BJ (cell line): ENCODE measurements at regions not wholly inside any gene's neighbourhood (a gene's known extent, or its start where the extent isn't known, plus 50 kb on each side); places are given as distances from the start of the nearest gene placed in this dataset.
A peak's percentile ranks its signal among the peaks of the same experiment; 100 is the strongest.
"Not testable (repeated sequence)": the region's sequence is repeated elsewhere in the genome, so short reads cannot be mapped to it uniquely, and the experiment has no call there.

Experiments
- CTCF ChIA-PET: fragments of 350-600 bp; formaldehyde crosslinking; extraction: SDS; loops from one replicate; lab custom pipeline; 2021; ENCODE audit warnings: antibody characterized with exemption, inconsistent platforms; lab: Yijun Ruan, JAX
- POLR2A ChIA-PET: fragments of 300-600 bp; sonication (Branson Sonifier 250); formaldehyde crosslinking; extraction: SDS; loops from one replicate; lab custom pipeline; 2021; ENCODE audit warnings: antibody characterized with exemption; lab: Charles Lee
- DNase-seq: peaks from one replicate; pipeline ENCODE4 v3.0.0-alpha.2; 2011; ENCODE audit warnings: low read depth
- H3K27me3 ChIP-seq: 2 replicates; pipeline ENCODE4 v1.6.0; 2011; ENCODE audit warnings: low read length; ENCODE audit not compliant: control insufficient read depth, insufficient read depth
- H3K36me3 ChIP-seq: 2 replicates; pipeline ENCODE4 v1.5.1; 2011; ENCODE audit warnings: low read length; ENCODE audit not compliant: control insufficient read depth, insufficient read depth
- H3K4me3 ChIP-seq: 2 replicates; pipeline ENCODE4 v1.5.1; 2011; ENCODE audit warnings: low read depth, mild to moderate bottlenecking, control low read depth, low read length
- TF ChIP-seq, protein P1 (sequence below): IDR thresholded peaks from 2 replicates; pipeline ENCODE4 v1.5.1; 2011; ENCODE audit warnings: low read depth, mild to moderate bottlenecking, control low read depth, inconsistent platforms, low read length, moderate library complexity; ENCODE audit not compliant: insufficient read depth

DNA sequence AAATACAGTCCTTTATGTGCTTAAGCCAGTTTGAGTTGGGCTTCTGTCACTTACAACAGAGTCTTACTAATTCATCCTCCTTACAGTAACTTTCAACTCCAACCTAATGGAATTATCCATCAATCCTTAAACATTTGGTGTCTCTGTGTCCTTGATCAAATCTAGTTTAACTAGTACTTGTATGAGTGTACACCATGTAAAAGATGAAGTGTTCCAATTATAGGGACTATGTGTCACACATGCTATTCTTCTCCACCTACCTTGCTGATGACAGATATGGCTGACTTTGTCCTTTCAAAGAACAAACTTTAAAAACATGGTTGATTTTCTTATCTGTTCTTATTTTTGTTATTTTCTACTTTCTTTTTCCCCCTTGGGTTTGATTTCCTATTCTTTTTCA, 60.4 kb upstream of the NBPF3 start:
- Histone ChIP-seq H3K36me3 (no peaks in the 10 kb centered on the region), H3K27me3 (peaks cover 5% of the 10 kb centered on the region), H3K4me3 (no peak overlapping the region)
- POLR2A ChIA-PET, result no interaction called here
- TF ChIP-seq, protein P1, sequence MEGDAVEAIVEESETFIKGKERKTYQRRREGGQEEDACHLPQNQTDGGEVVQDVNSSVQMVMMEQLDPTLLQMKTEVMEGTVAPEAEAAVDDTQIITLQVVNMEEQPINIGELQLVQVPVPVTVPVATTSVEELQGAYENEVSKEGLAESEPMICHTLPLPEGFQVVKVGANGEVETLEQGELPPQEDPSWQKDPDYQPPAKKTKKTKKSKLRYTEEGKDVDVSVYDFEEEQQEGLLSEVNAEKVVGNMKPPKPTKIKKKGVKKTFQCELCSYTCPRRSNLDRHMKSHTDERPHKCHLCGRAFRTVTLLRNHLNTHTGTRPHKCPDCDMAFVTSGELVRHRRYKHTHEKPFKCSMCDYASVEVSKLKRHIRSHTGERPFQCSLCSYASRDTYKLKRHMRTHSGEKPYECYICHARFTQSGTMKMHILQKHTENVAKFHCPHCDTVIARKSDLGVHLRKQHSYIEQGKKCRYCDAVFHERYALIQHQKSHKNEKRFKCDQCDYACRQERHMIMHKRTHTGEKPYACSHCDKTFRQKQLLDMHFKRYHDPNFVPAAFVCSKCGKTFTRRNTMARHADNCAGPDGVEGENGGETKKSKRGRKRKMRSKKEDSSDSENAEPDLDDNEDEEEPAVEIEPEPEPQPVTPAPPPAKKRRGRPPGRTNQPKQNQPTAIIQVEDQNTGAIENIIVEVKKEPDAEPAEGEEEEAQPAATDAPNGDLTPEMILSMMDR, result no peak
- no peak for DNase-seq
- CTCF ChIA-PET, result interaction anchor here (1.0 to 2.6 kb wide), 3 partner anchors 11 to 162 kb away, joined by 4 to 19 read pairs (median 9); no protein-coding TSS in a partner anchor

GRCh38 chr1:21378705-21379494, 61.0 kb upstream of the NBPF3 start:
- ChIA-PET POLR2A (no interaction called here), CTCF (interaction anchor here (1.0 kb wide), 2 partner anchors 10 to 162 kb away, joined by 3 to 4 read pairs; no protein-coding TSS in a partner anchor)
- Histone ChIP-seq H3K27me3 (peaks cover 5% of the 10 kb centered on the region), H3K36me3 (no peaks in the 10 kb centered on the region), H3K4me3 (no peak overlapping the region)
- no peak for DNase-seq
- TF ChIP-seq, protein P1, result no peak

DNA sequence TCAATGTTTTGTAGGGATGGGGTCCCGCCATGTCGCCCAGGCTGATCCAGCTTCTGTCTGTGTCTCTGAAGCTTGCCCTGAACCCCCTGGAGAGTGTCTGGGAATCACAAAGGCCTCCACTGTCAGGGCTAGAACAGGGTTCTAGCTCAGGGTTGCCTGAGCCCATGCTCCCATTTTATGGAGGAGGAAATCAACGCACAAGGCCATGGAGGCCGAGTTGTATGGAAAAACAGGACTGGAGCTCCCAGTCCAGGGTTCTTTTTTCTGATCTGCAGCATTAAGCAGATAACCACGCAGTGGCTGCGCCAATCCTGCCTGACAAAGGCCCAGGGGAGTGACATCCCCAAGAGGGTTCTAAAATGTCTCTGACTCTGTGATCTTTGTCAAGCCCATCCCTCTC, 67.6 kb upstream of the NBPF3 start:
- POLR2A ChIA-PET, result no interaction called here
- DNase-seq, result no peak
- CTCF ChIA-PET, result interaction anchor here (0.6 to 8.0 kb wide), 15 partner anchors 19 to 633 kb away, joined by 3 to 162 read pairs (median 7); no protein-coding TSS in a partner anchor
- no peaks in the 10 kb centered on the region for H3K27me3 ChIP-seq
- no peak overlapping the region for H3K4me3 ChIP-seq
- H3K36me3 ChIP-seq, result no peaks in the 10 kb centered on the region
- TF ChIP-seq, protein P1, result no peak

GRCh38 chr1:21369905-21370304, 70.0 kb upstream of the NBPF3 start:
- no peaks in the 10 kb centered on the region for H3K36me3 ChIP-seq
- ChIA-PET POLR2A (no interaction called here), CTCF (interaction anchor here (0.6 to 8.0 kb wide), 58 partner anchors 9 to 1047 kb away, joined by 3 to 178 read pairs (median 5); no protein-coding TSS in a partner anchor)
- no peaks in the 10 kb centered on the region for H3K27me3 ChIP-seq
- no peak overlapping the region for H3K4me3 ChIP-seq
- no peak for DNase-seq
- TF ChIP-seq, protein P1, result no peak

- ChIA-PET CTCF (interaction anchor here (0.7 to 8.0 kb wide), 65 partner anchors 10 to 671 kb away, joined by 3 to 178 read pairs (median 6); partner anchors contain the start of gene ALPL), POLR2A (interaction anchor here (0.6 kb wide), 1 partner anchor 128 kb away, joined by 5 read pairs; no protein-coding TSS in a partner anchor)
- no peaks in the 10 kb centered on the region for H3K36me3 ChIP-seq
- peak; percentile 24 for DNase-seq
- TF ChIP-seq, protein P1, result peak; percentile 100
- H3K4me3 ChIP-seq, result no peak overlapping the region
- no peaks in the 10 kb centered on the region for H3K27me3 ChIP-seq
These were observed 71.2 kb upstream of the NBPF3 start for GRCh38 chr1:21368515-21369289.

- H3K27me3 ChIP-seq, H3K4me3 ChIP-seq, H3K36me3 ChIP-seq, DNase-seq: not testable (repeated sequence)
- ChIA-PET POLR2A (interaction anchor here (0.6 kb wide), 1 partner anchor 127 kb away, joined by 5 read pairs; no protein-coding TSS in a partner anchor), CTCF (interaction anchor here (0.7 to 8.0 kb wide), 58 partner anchors 10 to 671 kb away, joined by 3 to 178 read pairs (median 6); partner anchors contain the start of gene ALPL)
These were observed 71.9 kb upstream of the NBPF3 start for GRCh38 chr1:21367973-21368514.
